GM10266 (cell line): ENCODE measurements at regions not wholly inside any gene's neighbourhood (a gene's known extent, or its start where the extent isn't known, plus 50 kb on each side); places are given as distances from the start of the nearest gene placed in this dataset.

Experiments
- DNase-seq: peaks from one replicate; pipeline ENCODE4 v3.0.0; 2012; ENCODE audit errors: extremely low spot score
- CTCF ChIP-seq: IDR thresholded peaks from 2 replicates; pipeline ENCODE4 v1.5.1; 2012; ENCODE audit warnings: mild to moderate bottlenecking, low read depth; ENCODE audit not compliant: control insufficient read depth, insufficient read depth; ENCODE audit errors: missing control alignments

GRCh38 chr14:101409006-101409543, 152.2 kb upstream of the DIO3 start:
- TF ChIP-seq CTCF: no peak
- DNase-seq: no peak

GRCh38 chr14:101410126-101410525, 151.2 kb upstream of the DIO3 start:
- no peak for DNase-seq
- TF ChIP-seq CTCF: no peak

GRCh38 chr14:101411151-101411550, 150.1 kb upstream of the DIO3 start:
- DNase-seq: no peak
- no peak for TF ChIP-seq CTCF

GRCh38 chr14:101411779-101412178, 149.5 kb upstream of the DIO3 start:
- no peak for DNase-seq

GRCh38 chr14:101412739-101413138, 148.6 kb upstream of the DIO3 start:
- no peak for DNase-seq
- no peak for TF ChIP-seq CTCF

More at GRCh38 chr14:101411779-101412178, 149.5 kb upstream of the DIO3 start:
- no peak for TF ChIP-seq CTCF

GRCh38 chr14:101417434-101417833, 143.9 kb upstream of the DIO3 start:
- TF ChIP-seq CTCF: no peak
- no peak for DNase-seq

GRCh38 chr14:101418601-101419000, 142.7 kb upstream of the DIO3 start:
- TF ChIP-seq CTCF: no peak
- DNase-seq: no peak
